AG09309 (cell line): ENCODE measurements at regions not wholly inside any gene's neighbourhood (a gene's known extent, or its start where the extent isn't known, plus 50 kb on each side); places are given as distances from the start of the nearest gene placed in this dataset.

Source experiments
- DNase-seq: peaks from one replicate; pipeline ENCODE4 v3.0.0-alpha.2; 2010; ENCODE audit warnings: low read depth
- H3K4me3 ChIP-seq: 2 replicates; pipeline ENCODE4 v1.5.1; 2011; ENCODE audit warnings: mild to moderate bottlenecking, low read depth, low read length, moderate library complexity; ENCODE audit not compliant: control insufficient read depth
- TF ChIP-seq, protein P1 (sequence below): IDR thresholded peaks from 2 replicates; pipeline ENCODE4 v1.5.1; 2011; ENCODE audit warnings: mild to moderate bottlenecking, low read depth, low read length, inconsistent platforms; ENCODE audit not compliant: insufficient read depth, control insufficient read depth; ENCODE audit errors: missing control alignments

- H3K4me3 ChIP-seq: no peak overlapping the region
- no peak for DNase-seq
- TF ChIP-seq, protein P1, sequence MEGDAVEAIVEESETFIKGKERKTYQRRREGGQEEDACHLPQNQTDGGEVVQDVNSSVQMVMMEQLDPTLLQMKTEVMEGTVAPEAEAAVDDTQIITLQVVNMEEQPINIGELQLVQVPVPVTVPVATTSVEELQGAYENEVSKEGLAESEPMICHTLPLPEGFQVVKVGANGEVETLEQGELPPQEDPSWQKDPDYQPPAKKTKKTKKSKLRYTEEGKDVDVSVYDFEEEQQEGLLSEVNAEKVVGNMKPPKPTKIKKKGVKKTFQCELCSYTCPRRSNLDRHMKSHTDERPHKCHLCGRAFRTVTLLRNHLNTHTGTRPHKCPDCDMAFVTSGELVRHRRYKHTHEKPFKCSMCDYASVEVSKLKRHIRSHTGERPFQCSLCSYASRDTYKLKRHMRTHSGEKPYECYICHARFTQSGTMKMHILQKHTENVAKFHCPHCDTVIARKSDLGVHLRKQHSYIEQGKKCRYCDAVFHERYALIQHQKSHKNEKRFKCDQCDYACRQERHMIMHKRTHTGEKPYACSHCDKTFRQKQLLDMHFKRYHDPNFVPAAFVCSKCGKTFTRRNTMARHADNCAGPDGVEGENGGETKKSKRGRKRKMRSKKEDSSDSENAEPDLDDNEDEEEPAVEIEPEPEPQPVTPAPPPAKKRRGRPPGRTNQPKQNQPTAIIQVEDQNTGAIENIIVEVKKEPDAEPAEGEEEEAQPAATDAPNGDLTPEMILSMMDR: no peak
These were observed 124.8 kb downstream of the TTC32 start for GRCh38 chr2:19776941-19777514.

DNA sequence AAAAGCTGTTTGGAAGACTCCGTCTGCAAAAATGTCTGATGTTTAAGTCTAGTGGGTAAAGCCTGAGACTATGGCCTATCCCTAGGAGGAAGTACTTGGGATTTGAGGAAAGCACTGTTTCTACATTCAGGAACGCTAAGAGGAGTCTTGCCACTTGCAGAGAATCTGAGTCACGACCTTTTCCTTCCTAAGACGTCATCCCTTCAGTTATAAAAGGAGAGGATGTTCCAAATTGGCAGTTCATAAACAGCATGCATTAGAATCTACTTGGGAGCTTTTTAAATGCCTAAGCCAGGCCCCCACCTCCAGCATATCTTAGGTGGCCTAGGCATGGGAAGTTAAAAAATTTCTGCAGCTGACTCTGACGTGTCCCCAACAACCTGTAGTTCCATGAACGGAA lies 125.9 kb downstream of the TTC32 start:
- DNase-seq: no peak
- no peak overlapping the region for H3K4me3 ChIP-seq
- TF ChIP-seq, protein P1: no peak

DNA sequence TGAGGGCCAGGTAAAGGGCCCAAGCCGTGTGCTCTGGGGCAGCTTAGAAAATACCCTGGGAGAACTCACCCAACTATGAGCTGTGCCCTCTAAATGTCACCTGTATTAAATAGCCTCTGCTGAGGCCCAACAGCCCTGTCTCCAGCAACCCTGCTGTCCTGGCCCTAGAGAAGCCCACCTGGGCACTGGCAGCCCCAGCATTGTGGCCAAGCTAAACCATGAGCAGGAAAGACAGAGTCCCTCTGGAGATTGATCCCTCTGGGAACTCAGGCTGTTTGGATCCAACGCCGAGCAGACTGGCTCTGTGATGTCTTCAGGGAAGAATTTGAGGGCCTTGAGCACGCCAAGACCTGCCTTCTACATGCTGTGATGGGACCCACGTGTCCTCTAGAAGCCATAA lies 126.5 kb downstream of the TTC32 start:
- TF ChIP-seq, protein P1: no peak

DNA sequence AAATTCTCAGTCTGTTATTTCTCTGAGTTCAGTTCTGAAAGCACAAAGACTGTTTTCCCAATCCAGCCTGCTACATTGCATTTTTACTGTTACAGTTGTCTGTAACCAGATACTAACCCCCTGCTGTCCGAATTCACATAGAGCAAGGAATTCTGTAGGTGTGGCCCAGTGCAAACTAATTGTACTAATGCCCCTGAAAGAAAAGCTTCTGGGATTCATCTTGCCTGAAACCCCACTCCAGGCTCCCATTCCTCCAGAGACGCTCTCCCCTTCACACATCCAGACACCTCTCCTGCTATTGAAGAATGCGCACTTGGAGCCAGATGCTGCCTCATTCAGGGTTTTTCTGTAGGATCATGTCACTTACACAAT lies 127.0 kb downstream of the TTC32 start:
- DNase-seq: no peak
- TF ChIP-seq, protein P1: no peak
- no peak overlapping the region for H3K4me3 ChIP-seq

More for the DNA sequence above, 126.5 kb downstream of the TTC32 start:
- H3K4me3 ChIP-seq: no peak overlapping the region
- DNase-seq: no peak

DNA sequence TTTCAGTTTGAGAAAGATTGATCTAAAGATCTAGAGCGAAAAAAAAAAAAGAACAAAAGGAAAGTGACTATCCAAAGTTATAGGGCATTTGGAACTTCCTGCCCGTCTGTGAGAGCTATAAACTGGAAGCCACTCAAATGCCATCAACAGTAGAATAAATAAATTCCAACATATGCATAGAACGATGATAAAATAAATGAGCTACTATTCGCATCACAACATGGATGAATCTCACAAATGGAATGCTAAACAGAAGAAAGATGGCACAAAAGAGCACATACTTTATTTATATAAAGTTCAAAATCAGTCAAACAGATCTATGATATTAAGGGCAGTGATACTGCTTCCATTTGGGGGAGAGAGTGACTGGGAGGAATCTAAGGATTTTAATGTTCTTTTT lies 128.8 kb downstream of the TTC32 start:
- H3K4me3 ChIP-seq: no peak overlapping the region
- TF ChIP-seq, protein P1: no peak
- DNase-seq: no peak

DNA sequence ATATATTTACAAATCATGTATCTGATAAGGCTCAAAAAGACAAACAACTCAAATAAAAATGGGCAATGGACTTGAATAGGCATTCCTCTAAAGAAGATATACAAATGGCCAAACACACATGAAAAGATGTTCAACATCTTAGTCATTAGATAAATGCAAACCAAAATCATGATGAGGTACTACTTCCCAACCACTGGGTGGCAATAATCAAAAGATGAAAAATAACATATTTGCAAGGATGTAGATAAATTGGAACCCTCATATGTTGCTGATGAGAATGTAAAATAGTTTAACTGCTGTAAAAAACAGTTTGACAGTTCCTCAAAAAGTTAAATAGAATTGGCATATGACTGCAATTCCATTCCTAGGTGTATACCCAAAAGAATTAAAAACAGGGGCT lies 132.3 kb downstream of the TTC32 start:
- TF ChIP-seq, protein P1: no peak
- no peak for DNase-seq
- H3K4me3 ChIP-seq: no peak overlapping the region

DNA sequence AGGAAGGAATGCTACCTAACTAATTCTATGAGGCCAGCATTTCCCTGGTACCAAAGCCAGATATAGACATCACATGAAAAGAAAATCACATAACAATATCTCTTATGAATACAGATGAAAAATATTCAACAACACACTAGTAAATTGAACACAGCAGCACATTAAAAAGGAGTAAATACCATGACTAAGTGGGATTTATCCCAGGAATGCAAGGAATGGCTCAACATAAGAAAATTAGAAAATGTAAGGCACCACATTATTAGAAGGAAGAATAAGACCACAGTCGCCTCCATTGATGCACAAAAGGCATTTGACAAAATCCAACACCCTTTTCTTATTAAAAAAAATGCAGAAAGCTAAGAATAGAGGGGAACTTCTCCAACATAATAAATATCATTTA lies 133.9 kb downstream of the TTC32 start:
- H3K4me3 ChIP-seq: no peak overlapping the region
- TF ChIP-seq, protein P1: no peak
- no peak for DNase-seq
